ENCODE measurements at regions not wholly inside any gene's neighbourhood (a gene's known extent, or its start where the extent isn't known, plus 50 kb on each side); places are given as distances from the start of the nearest gene placed in this dataset.

- ChIA-PET POLR2A (no interaction called here), CTCF (interaction anchor here (0.5 kb wide), 1 partner anchor 397 kb away, joined by 6 read pairs; no protein-coding TSS in a partner anchor)
- TF ChIP-seq CTCF (IDR thresholded peaks at IDR 0.05) (no peak), TCF7L2 (IDR thresholded peaks at IDR 0.05; ENCODE audit: low read depth, low read length) (no peak), REST (IDR thresholded peaks at IDR 0.05; ENCODE audit: insufficient read depth in 1 of 2, low read depth in 2 of 2, low read length in 1 of 2) (no peak), SIN3A (IDR thresholded peaks at IDR 0.05; ENCODE audit: borderline replicate concordance, insufficient read depth, low read depth, low read length) (no peak), POLR2AphosphoS5 (IDR thresholded peaks at IDR 0.05; ENCODE audit: low read depth, low read length) (no peak)
- intact Hi-C loops (cut with micrococcal nuclease; ENCODE audit: unreplicated experiment), result no loop called here
- Histone ChIP-seq H3K9me3 (ENCODE audit: control insufficient read depth, insufficient read depth, low read depth, low read length) (no peaks in the 10 kb centered on the region), H3K4me3 (ENCODE audit: low read depth in 2 of 2, low read length in 2 of 2) (no peak overlapping the region), H3K27ac (ENCODE audit: low read length) (no peak overlapping the region), H3K27me3 (ENCODE audit: control insufficient read depth, insufficient read depth, low read length) (no peaks in the 10 kb centered on the region), H3K36me3 (ENCODE audit: control insufficient read depth, insufficient read depth, low read length) (no peaks in the 10 kb centered on the region), H3K4me1 (ENCODE audit: control insufficient read depth, insufficient read depth, low read length) (no peaks in the 10 kb centered on the region)
- DNase-seq (ENCODE audit: low read depth, low spot score) (no peak), ATAC-seq (no peak)
- no TSS peak for BruUV-seq (replicated peaks)
- in situ Hi-C loops (cut with HindIII; ENCODE audit: low pct_unique_long_range_greater_than_20kb, low sequenced_read_pairs), result no loop called here
These were observed 441.7 kb upstream of the SLIT2 start for GRCh38 chr4:19809989-19810388.

GRCh38 chr4:19807505-19807904 is 444.2 kb upstream of the SLIT2 start:
- no peak for DNase-seq (ENCODE audit: low read depth, low spot score)
- Histone ChIP-seq H3K27ac (ENCODE audit: low read length) (no peak overlapping the region), H3K4me1 (ENCODE audit: control insufficient read depth, insufficient read depth, low read length) (no peaks in the 10 kb centered on the region), H3K9me3 (ENCODE audit: control insufficient read depth, insufficient read depth, low read depth, low read length) (no peaks in the 10 kb centered on the region), H3K4me3 (ENCODE audit: low read depth in 2 of 2, low read length in 2 of 2) (no peak overlapping the region), H3K36me3 (ENCODE audit: control insufficient read depth, insufficient read depth, low read length) (no peaks in the 10 kb centered on the region), H3K27me3 (ENCODE audit: control insufficient read depth, insufficient read depth, low read length) (no peaks in the 10 kb centered on the region)
- ChIA-PET CTCF (no interaction called here), POLR2A (no interaction called here)
- in situ Hi-C loops (cut with HindIII; ENCODE audit: low pct_unique_long_range_greater_than_20kb, low sequenced_read_pairs), result no loop called here
- BruUV-seq (replicated peaks), result no TSS peak
- TF ChIP-seq TCF7L2 (IDR thresholded peaks at IDR 0.05; ENCODE audit: low read depth, low read length) (no peak), SIN3A (IDR thresholded peaks at IDR 0.05; ENCODE audit: borderline replicate concordance, insufficient read depth, low read depth, low read length) (no peak), POLR2AphosphoS5 (IDR thresholded peaks at IDR 0.05; ENCODE audit: low read depth, low read length) (no peak), REST (IDR thresholded peaks at IDR 0.05; ENCODE audit: insufficient read depth in 1 of 2, low read depth in 2 of 2, low read length in 1 of 2) (no peak), CTCF (IDR thresholded peaks at IDR 0.05) (no peak)
- ATAC-seq, result no peak
- intact Hi-C loops (cut with micrococcal nuclease; ENCODE audit: unreplicated experiment), result no loop called here

Data from Panc1 (cell line).